ENCODE measurements at regions not wholly inside any gene's neighbourhood (a gene's known extent, or its start where the extent isn't known, plus 50 kb on each side); places are given as distances from the start of the nearest gene placed in this dataset.

- 32% methylated on average over 10 of the region's 12 CpGs for WGBS (ENCODE audit: insufficient coverage)
- Histone ChIP-seq H3K27me3 (ENCODE audit: control insufficient read depth in 2 of 2, insufficient read depth in 2 of 2, low read length in 2 of 2) (no peaks in the 10 kb centered on the region), H2AFZ (ENCODE audit: insufficient read depth, low read depth, low read length, poor library complexity, severe bottlenecking) (no peak overlapping the region), H4K20me1 (ENCODE audit: insufficient read depth, low read length) (no peaks in the 10 kb centered on the region), H3K4me3 (replicated peaks in 1 of 3; ENCODE audit: low read depth in 2 of 3, low read length in 3 of 3) (no peak overlapping the region), H3K9me3 (replicated peaks in 1 of 2; ENCODE audit: control insufficient read depth in 1 of 2, insufficient read depth in 1 of 2, low read length in 2 of 2) (no peaks in the 10 kb centered on the region), H3K4me2 (replicated peaks; ENCODE audit: extremely low read depth, low read length, poor library complexity, severe bottlenecking) (no peak overlapping the region), H3K36me3 (replicated peaks in 1 of 2; ENCODE audit: control insufficient read depth in 1 of 2, insufficient read depth in 2 of 2, low read length in 2 of 2) (no peaks in the 10 kb centered on the region), H3K9ac (ENCODE audit: insufficient read depth, low read length, poor library complexity, severe bottlenecking) (no peak overlapping the region), H3K27ac (ENCODE audit: low read depth in 1 of 2, low read length in 2 of 2) (no peak overlapping the region), H3K4me1 (ENCODE audit: control insufficient read depth in 1 of 2, insufficient read depth in 2 of 2, low read length in 2 of 2) (no peaks in the 10 kb centered on the region), H3K79me2 (ENCODE audit: insufficient read depth, low read length) (no peaks in the 10 kb centered on the region)
- Mint-ChIP-seq H3K27me3 (ENCODE audit: low read depth in 3 of 3) (peaks cover 4 to 12% (median 4%) of the 10 kb centered on the region in 3 donors), H3K36me3 (no peaks in the 10 kb centered on the region), H3K9me3 (peaks cover 0 to 7% (median 2%) of the 10 kb centered on the region in 7 donors), H3K4me1 (no peaks in the 10 kb centered on the region), H3K4me3 (no peak overlapping the region), H3K27ac (no peak overlapping the region)
- no peak for DNase-seq
- intact Hi-C loops (cut with micrococcal nuclease): no loop called here
- peak; percentile 57 for TF ChIP-seq CTCF (IDR thresholded peaks at IDR 0.05)
These were observed 108.7 kb downstream of the TEX29 start for GRCh38 chr13:111429064-111429558.

- H3K4me1 Mint-ChIP-seq: no peaks in the 10 kb centered on the region
- H3K4me3 ChIP-seq (replicated peaks in 1 of 3; ENCODE audit: low read depth in 2 of 3, low read length in 3 of 3): no peak overlapping the region
- H4K20me1 ChIP-seq (ENCODE audit: insufficient read depth, low read length): no peaks in the 10 kb centered on the region
- peaks cover 0 to 7% (median 2%) of the 10 kb centered on the region in 7 donors for H3K9me3 Mint-ChIP-seq
- H3K27me3 Mint-ChIP-seq (ENCODE audit: low read depth in 3 of 3): peaks cover 2 to 14% (median 4%) of the 10 kb centered on the region in 3 donors
- H3K9ac ChIP-seq (ENCODE audit: insufficient read depth, low read length, poor library complexity, severe bottlenecking): no peak overlapping the region
- no peak overlapping the region for H3K27ac ChIP-seq (ENCODE audit: low read depth in 1 of 2, low read length in 2 of 2)
- H3K4me1 ChIP-seq (ENCODE audit: control insufficient read depth in 1 of 2, insufficient read depth in 2 of 2, low read length in 2 of 2): no peaks in the 10 kb centered on the region
- H3K27me3 ChIP-seq (ENCODE audit: control insufficient read depth in 2 of 2, insufficient read depth in 2 of 2, low read length in 2 of 2): no peaks in the 10 kb centered on the region
- no peak for TF ChIP-seq CTCF (IDR thresholded peaks at IDR 0.05)
- H3K27ac Mint-ChIP-seq: no peak overlapping the region
- no peak overlapping the region for H3K4me3 Mint-ChIP-seq
- H3K79me2 ChIP-seq (ENCODE audit: insufficient read depth, low read length): no peaks in the 10 kb centered on the region
- H3K36me3 ChIP-seq (replicated peaks in 1 of 2; ENCODE audit: control insufficient read depth in 1 of 2, insufficient read depth in 2 of 2, low read length in 2 of 2): no peaks in the 10 kb centered on the region
- no peaks in the 10 kb centered on the region for H3K9me3 ChIP-seq (replicated peaks in 1 of 2; ENCODE audit: control insufficient read depth in 1 of 2, insufficient read depth in 1 of 2, low read length in 2 of 2)
- H3K4me2 ChIP-seq (replicated peaks; ENCODE audit: extremely low read depth, low read length, poor library complexity, severe bottlenecking): no peak overlapping the region
- H2AFZ ChIP-seq (ENCODE audit: insufficient read depth, low read depth, low read length, poor library complexity, severe bottlenecking): no peak overlapping the region
- intact Hi-C loops (cut with micrococcal nuclease): no loop called here
- DNase-seq: no peak
- H3K36me3 Mint-ChIP-seq: no peaks in the 10 kb centered on the region
- 100% methylated on average over 1 of the region's 3 CpGs for WGBS (ENCODE audit: insufficient coverage)
These were observed 110.8 kb downstream of the TEX29 start for GRCh38 chr13:111431206-111431605.

Data from CD14-positive monocyte (primary cell).